WTC11 (cell line): ENCODE measurements at regions not wholly inside any gene's neighbourhood (a gene's known extent, or its start where the extent isn't known, plus 50 kb on each side); places are given as distances from the start of the nearest gene placed in this dataset.

Experiments used
- ATAC-seq: fragments of 200-7000 bp; cut with Tn5 transposase; 2 replicates; pipeline ENCODE4 v1.10.0; 2021; ENCODE audit warnings: mild to moderate bottlenecking, moderate library complexity
- CTCF ChIA-PET: fragments of 300-600 bp; sonication (Branson Sonifier 250); formaldehyde crosslinking; loops from one replicate; lab custom pipeline; 2021; ENCODE audit warnings: antibody characterized with exemption; lab: Charles Lee
- POLR2A ChIA-PET: fragments of 350-600 bp; sonication (Branson Sonifier 250); formaldehyde crosslinking; loops from one replicate; lab custom pipeline; 2021; ENCODE audit warnings: antibody characterized with exemption; lab: Charles Lee
- DNase-seq: peaks from one replicate; pipeline ENCODE4 v3.0.0; 2021; ENCODE audit warnings: low spot score
- H3K27ac Mint-ChIP-seq: 2 replicates; pipeline ENCODE4 v1.8.0; 2021; ENCODE audit warnings: mixed read lengths
- H3K27me3 Mint-ChIP-seq: 2 replicates; pipeline ENCODE4 v1.8.0; 2021; ENCODE audit warnings: low read depth, mild to moderate bottlenecking, moderate library complexity, mixed read lengths
- H3K36me3 Mint-ChIP-seq: 2 replicates; pipeline ENCODE4 v1.8.0; 2021; ENCODE audit warnings: mixed read lengths
- H3K4me1 Mint-ChIP-seq: 2 replicates; pipeline ENCODE4 v1.8.0; 2022; ENCODE audit warnings: mixed read lengths
- H3K4me3 Mint-ChIP-seq: 2 replicates; pipeline ENCODE4 v1.8.0; 2021; ENCODE audit warnings: mild to moderate bottlenecking, moderate library complexity, mixed read lengths
- H3K9me3 Mint-ChIP-seq: 2 replicates; pipeline ENCODE4 v1.8.0; 2021; ENCODE audit warnings: mixed read lengths
- AFF4 ChIP-seq: sonication (generic); formaldehyde crosslinking; IDR thresholded peaks from 2 replicates; pipeline ENCODE4 v1.8.1; 2023; ENCODE audit warnings: mild to moderate bottlenecking, missing genetic modification reagents, borderline replicate concordance
- AR ChIP-seq: fragments of 250-450 bp; sonication (Bioruptor Pico); IDR thresholded peaks from 2 replicates; pipeline ENCODE4 v1.9.0; 2021; ENCODE audit warnings: mild to moderate bottlenecking
- ATF6 ChIP-seq: sonication (generic); formaldehyde crosslinking; IDR thresholded peaks from 2 replicates; pipeline ENCODE4 v1.8.1; 2023; ENCODE audit warnings: mild to moderate bottlenecking, missing genetic modification reagents
- EMX1 ChIP-seq: fragments of 250-450 bp; sonication (Bioruptor Pico); IDR thresholded peaks from 2 replicates; pipeline ENCODE4 v1.8.0; 2021; ENCODE audit warnings: mild to moderate bottlenecking
- FOXP1 ChIP-seq: sonication (generic); formaldehyde crosslinking; IDR thresholded peaks from 2 replicates; pipeline ENCODE4 v1.8.0; 2022; ENCODE audit warnings: missing genetic modification reagents, mild to moderate bottlenecking, moderate library complexity, borderline replicate concordance
- GABPB1 ChIP-seq: sonication (generic); formaldehyde crosslinking; IDR thresholded peaks from 2 replicates; pipeline ENCODE4 v1.8.1; 2023; ENCODE audit warnings: mild to moderate bottlenecking, missing genetic modification reagents
- IRF2 ChIP-seq: sonication (generic); formaldehyde crosslinking; IDR thresholded peaks from 2 replicates; pipeline ENCODE4 v1.8.0; 2022; ENCODE audit warnings: low read depth, missing genetic modification reagents, borderline replicate concordance
- JAZF1 ChIP-seq: fragments of 250-450 bp; sonication (Bioruptor Pico); IDR thresholded peaks from 2 replicates; pipeline ENCODE4 v1.9.0; 2021; ENCODE audit warnings: moderate library complexity, mild to moderate bottlenecking, inconsistent platforms
- KAT7 ChIP-seq: sonication (generic); formaldehyde crosslinking; IDR thresholded peaks from 2 replicates; pipeline ENCODE4 v1.8.1; 2023; ENCODE audit warnings: missing genetic modification reagents, mild to moderate bottlenecking, borderline replicate concordance
- NFE2L1 ChIP-seq: sonication (generic); formaldehyde crosslinking; IDR thresholded peaks from 2 replicates; pipeline ENCODE4 v1.8.1; 2023; ENCODE audit warnings: missing genetic modification reagents
- NFYB ChIP-seq: sonication (generic); formaldehyde crosslinking; conservative IDR thresholded peaks from 2 replicates; pipeline ENCODE4 v1.8.0; 2022; ENCODE audit warnings: low read depth, missing genetic modification reagents
- NR1H2 ChIP-seq: sonication (generic); formaldehyde crosslinking; IDR thresholded peaks from 2 replicates; pipeline ENCODE4 v1.9.0; 2021; ENCODE audit warnings: mild to moderate bottlenecking, moderate library complexity, missing genetic modification reagents
- NR3C1 ChIP-seq: sonication (generic); formaldehyde crosslinking; conservative IDR thresholded peaks from 2 replicates; pipeline ENCODE4 v1.8.1; 2023; ENCODE audit warnings: low read depth, mild to moderate bottlenecking, missing genetic modification reagents
- RORB ChIP-seq: fragments of 250-450 bp; sonication (Bioruptor Pico); IDR thresholded peaks from 2 replicates; pipeline ENCODE4 v1.9.0; 2021; ENCODE audit warnings: mild to moderate bottlenecking
- SMAD3 ChIP-seq: sonication (generic); formaldehyde crosslinking; IDR thresholded peaks from 2 replicates; pipeline ENCODE4 v1.8.0; 2022; ENCODE audit warnings: missing genetic modification reagents, mild to moderate bottlenecking, borderline replicate concordance
- SMAD4 ChIP-seq: sonication (generic); formaldehyde crosslinking; IDR thresholded peaks from 2 replicates; pipeline ENCODE4 v1.8.0; 2022; ENCODE audit warnings: mild to moderate bottlenecking, missing genetic modification reagents
- ZNF219 ChIP-seq: sonication (generic); formaldehyde crosslinking; IDR thresholded peaks from 2 replicates; pipeline ENCODE4 v1.8.0; 2023; ENCODE audit warnings: missing genetic modification reagents, mild to moderate bottlenecking, borderline replicate concordance
- ZNF232 ChIP-seq: sonication (generic); formaldehyde crosslinking; IDR thresholded peaks from 2 replicates; pipeline ENCODE4 v1.8.0; 2022; ENCODE audit warnings: mild to moderate bottlenecking, missing genetic modification reagents
- ZNF416 ChIP-seq: fragments of 250-450 bp; sonication (Bioruptor Pico); IDR thresholded peaks from 2 replicates; pipeline ENCODE4 v1.9.0; 2021; ENCODE audit warnings: mild to moderate bottlenecking, inconsistent platforms
- ZNF512 ChIP-seq: sonication (generic); formaldehyde crosslinking; IDR thresholded peaks from 2 replicates; pipeline ENCODE4 v1.8.1; 2022; ENCODE audit warnings: missing genetic modification reagents, borderline replicate concordance
- TF ChIP-seq, protein P1 (sequence below): sonication (generic); formaldehyde crosslinking; IDR thresholded peaks from 2 replicates; pipeline ENCODE4 v1.8.0; 2022; ENCODE audit warnings: mild to moderate bottlenecking, missing genetic modification reagents
- TF ChIP-seq, protein P2 (sequence below): fragments of 200-600 bp; IDR thresholded peaks from 2 replicates; pipeline ENCODE4 v1.8.0; 2022; ENCODE audit warnings: antibody characterized with exemption

GRCh38 chr20:60352017-60352416, 393.8 kb downstream of the CDH26 start (continued):
- TF ChIP-seq ZNF232 (CRISPR knock-in tag) (no peak), AR (CRISPR knock-in tag) (no peak)

- ChIA-PET CTCF (no interaction called here), POLR2A (no interaction called here)
- no peak for ATAC-seq
- no peak for DNase-seq
- Mint-ChIP-seq H3K36me3 (no peaks in the 10 kb centered on the region), H3K9me3 (peaks cover 11% of the 10 kb centered on the region), H3K27me3 (peaks cover 36% of the 10 kb centered on the region), H3K27ac (no peak overlapping the region), H3K4me1 (no peaks in the 10 kb centered on the region), H3K4me3 (no peak overlapping the region)
- TF ChIP-seq SMAD4 (CRISPR knock-in tag) (no peak), IRF2 (CRISPR knock-in tag) (no peak), NR1H2 (CRISPR knock-in tag) (no peak), ZNF416 (CRISPR knock-in tag) (no peak), EMX1 (CRISPR knock-in tag) (no peak), GABPB1 (CRISPR knock-in tag) (no peak), KAT7 (no peak), AFF4 (CRISPR knock-in tag) (no peak), FOXP1 (no peak), ATF6 (CRISPR knock-in tag) (no peak), JAZF1 (CRISPR knock-in tag) (no peak), ZNF219 (no peak), NFE2L1 (CRISPR knock-in tag) (no peak)
Observed at GRCh38 chr20:60352596-60352995, 394.4 kb downstream of the CDH26 start.

GRCh38 chr20:60354024-60354580, 395.9 kb downstream of the CDH26 start:
- Mint-ChIP-seq H3K36me3 (no peaks in the 10 kb centered on the region), H3K27ac (no peak overlapping the region), H3K27me3 (peaks cover 35% of the 10 kb centered on the region), H3K9me3 (peaks cover 4% of the 10 kb centered on the region), H3K4me3 (no peak overlapping the region), H3K4me1 (no peaks in the 10 kb centered on the region)
- DNase-seq (no peak), ATAC-seq (no peak)
- ChIA-PET CTCF (no interaction called here), POLR2A (no interaction called here)
- TF ChIP-seq NFYB (no peak), SMAD3 (CRISPR knock-in tag) (no peak), RORB (CRISPR knock-in tag) (no peak), NR1H2 (CRISPR knock-in tag) (no peak), ZNF512 (no peak), NR3C1 (CRISPR knock-in tag) (no peak), SMAD4 (CRISPR knock-in tag) (no peak)
- TF ChIP-seq, protein P1, sequence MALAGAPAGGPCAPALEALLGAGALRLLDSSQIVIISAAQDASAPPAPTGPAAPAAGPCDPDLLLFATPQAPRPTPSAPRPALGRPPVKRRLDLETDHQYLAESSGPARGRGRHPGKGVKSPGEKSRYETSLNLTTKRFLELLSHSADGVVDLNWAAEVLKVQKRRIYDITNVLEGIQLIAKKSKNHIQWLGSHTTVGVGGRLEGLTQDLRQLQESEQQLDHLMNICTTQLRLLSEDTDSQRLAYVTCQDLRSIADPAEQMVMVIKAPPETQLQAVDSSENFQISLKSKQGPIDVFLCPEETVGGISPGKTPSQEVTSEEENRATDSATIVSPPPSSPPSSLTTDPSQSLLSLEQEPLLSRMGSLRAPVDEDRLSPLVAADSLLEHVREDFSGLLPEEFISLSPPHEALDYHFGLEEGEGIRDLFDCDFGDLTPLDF (CRISPR knock-in tag) = no peak
- TF ChIP-seq, protein P2, sequence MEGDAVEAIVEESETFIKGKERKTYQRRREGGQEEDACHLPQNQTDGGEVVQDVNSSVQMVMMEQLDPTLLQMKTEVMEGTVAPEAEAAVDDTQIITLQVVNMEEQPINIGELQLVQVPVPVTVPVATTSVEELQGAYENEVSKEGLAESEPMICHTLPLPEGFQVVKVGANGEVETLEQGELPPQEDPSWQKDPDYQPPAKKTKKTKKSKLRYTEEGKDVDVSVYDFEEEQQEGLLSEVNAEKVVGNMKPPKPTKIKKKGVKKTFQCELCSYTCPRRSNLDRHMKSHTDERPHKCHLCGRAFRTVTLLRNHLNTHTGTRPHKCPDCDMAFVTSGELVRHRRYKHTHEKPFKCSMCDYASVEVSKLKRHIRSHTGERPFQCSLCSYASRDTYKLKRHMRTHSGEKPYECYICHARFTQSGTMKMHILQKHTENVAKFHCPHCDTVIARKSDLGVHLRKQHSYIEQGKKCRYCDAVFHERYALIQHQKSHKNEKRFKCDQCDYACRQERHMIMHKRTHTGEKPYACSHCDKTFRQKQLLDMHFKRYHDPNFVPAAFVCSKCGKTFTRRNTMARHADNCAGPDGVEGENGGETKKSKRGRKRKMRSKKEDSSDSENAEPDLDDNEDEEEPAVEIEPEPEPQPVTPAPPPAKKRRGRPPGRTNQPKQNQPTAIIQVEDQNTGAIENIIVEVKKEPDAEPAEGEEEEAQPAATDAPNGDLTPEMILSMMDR = no peak
